Psoas muscle (tissue), 7 donors: ENCODE measurements at regions not wholly inside any gene's neighbourhood (a gene's known extent, or its start where the extent isn't known, plus 50 kb on each side); places are given as distances from the start of the nearest gene placed in this dataset.

Source experiments
- ATAC-seq, 4 donors: fragments of 200-7000 bp; cut with Tn5 transposase; one replicate each; pipeline ENCODE4 v1.9.1; 2020; ENCODE audit warnings: moderate library complexity in 3 of 4, mild to moderate bottlenecking in 2 of 4
- DNase-seq, 2 donors: peaks; one replicate each; pipeline ENCODE4 v3.0.0-alpha.2; 2020
- H3K27ac ChIP-seq: fragments of 200-600 bp; one replicate; pipeline ENCODE4 v1.8.0; 2022
- H3K27me3 ChIP-seq, 3 donors: fragments of 200-600 bp in 1 of 3; one replicate each; pipeline versions ENCODE4 v1.6.1 to v1.8.0; 2013 to 2022; ENCODE audit warnings: low read length in 2 of 3, mild to moderate bottlenecking in 2 of 3, moderate library complexity in 1 of 3; ENCODE audit not compliant: insufficient read depth in 3 of 3
- H3K36me3 ChIP-seq, 2 donors: fragments of 200-600 bp in 1 of 2; one replicate each; pipeline versions ENCODE4 v1.6.1 to v1.8.0; 2013 to 2022; ENCODE audit warnings: low read depth in 1 of 2, mild to moderate bottlenecking in 1 of 2, moderate library complexity in 1 of 2; ENCODE audit not compliant: insufficient read depth in 1 of 2
- H3K4me1 ChIP-seq: fragments of 200-600 bp; one replicate; pipeline ENCODE4 v1.8.0; 2022
- H3K4me3 ChIP-seq: fragments of 200-600 bp; one replicate; pipeline ENCODE4 v1.8.0; 2022; ENCODE audit warnings: mild to moderate bottlenecking
- H3K9me3 ChIP-seq: fragments of 200-600 bp; one replicate; pipeline ENCODE4 v1.8.0; 2022
- WGBS, 3 donors: extraction: QIAGEN DNeasy Blood & Tissue Kit; methylation state at CpG; one replicate each; pipeline versions ENCODE4 v1.1.6 to v1.1.7; 2013; 5-methylcytosine and 5-hydroxymethylcytosine counted together
- intact Hi-C, 2 donors: fragments of 100-400 bp; cut with DNase I; formaldehyde crosslinking; loops; one replicate each; pipeline versions ENCODE4 v1.11.0 to v1.14.2; 2022
- TF ChIP-seq, protein P1 (sequence below): fragments of 200-600 bp; IDR thresholded peaks from one replicate; pipeline ENCODE4 v1.8.0; 2022; ENCODE audit warnings: antibody characterized with exemption
- donor health status: healthy with polysubstance abuse.
- donor health status: DM: no; HTN: no; CAD: no; lungs with moderate emphysema.
- donor health status: Bipolar disorder and iron deficiency.
- donor health status: healthy.
- donor health status: DM: yes; HTN: yes; CAD: no.
- donor health status: DM: no; HTN: no; CAD: no.
- donor health status: DM: yes; HTN: yes; CAD: no.

DNA sequence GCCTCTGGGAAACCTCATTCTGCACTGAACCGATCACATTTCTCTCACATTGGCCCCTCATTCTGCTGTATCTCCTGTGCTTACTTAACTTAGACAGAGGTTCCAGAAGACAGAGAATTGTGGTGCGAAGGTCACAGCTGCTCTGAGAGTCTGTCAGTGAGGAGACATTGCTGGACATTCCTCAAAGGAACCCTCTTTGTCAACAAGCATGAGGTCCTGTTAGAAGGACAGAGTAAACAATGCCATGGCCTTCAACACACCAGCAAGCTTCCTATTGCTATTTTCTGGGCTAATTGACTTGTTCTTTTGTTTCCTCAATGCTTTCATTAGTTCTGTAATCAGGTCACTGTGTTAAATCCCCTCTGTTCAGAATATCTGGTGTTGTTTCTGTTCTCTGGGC is 109.3 kb upstream of the FZD8 start:
- H3K4me3 ChIP-seq = no peak overlapping the region
- H3K27me3 ChIP-seq = peaks cover 0 to 3% (median 0%) of the 10 kb centered on the region in 3 donors
- intact Hi-C loops = no loop called here
- TF ChIP-seq, protein P1, sequence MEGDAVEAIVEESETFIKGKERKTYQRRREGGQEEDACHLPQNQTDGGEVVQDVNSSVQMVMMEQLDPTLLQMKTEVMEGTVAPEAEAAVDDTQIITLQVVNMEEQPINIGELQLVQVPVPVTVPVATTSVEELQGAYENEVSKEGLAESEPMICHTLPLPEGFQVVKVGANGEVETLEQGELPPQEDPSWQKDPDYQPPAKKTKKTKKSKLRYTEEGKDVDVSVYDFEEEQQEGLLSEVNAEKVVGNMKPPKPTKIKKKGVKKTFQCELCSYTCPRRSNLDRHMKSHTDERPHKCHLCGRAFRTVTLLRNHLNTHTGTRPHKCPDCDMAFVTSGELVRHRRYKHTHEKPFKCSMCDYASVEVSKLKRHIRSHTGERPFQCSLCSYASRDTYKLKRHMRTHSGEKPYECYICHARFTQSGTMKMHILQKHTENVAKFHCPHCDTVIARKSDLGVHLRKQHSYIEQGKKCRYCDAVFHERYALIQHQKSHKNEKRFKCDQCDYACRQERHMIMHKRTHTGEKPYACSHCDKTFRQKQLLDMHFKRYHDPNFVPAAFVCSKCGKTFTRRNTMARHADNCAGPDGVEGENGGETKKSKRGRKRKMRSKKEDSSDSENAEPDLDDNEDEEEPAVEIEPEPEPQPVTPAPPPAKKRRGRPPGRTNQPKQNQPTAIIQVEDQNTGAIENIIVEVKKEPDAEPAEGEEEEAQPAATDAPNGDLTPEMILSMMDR = no peak
- no peak overlapping the region for H3K27ac ChIP-seq
- WGBS, 3 donors = 65 to 81% (median 73%) methylated on average over 2 of the region's 2 CpGs
- H3K4me1 ChIP-seq = no peaks in the 10 kb centered on the region
- DNase-seq = no peak
- no peak for ATAC-seq
- H3K9me3 ChIP-seq = no peaks in the 10 kb centered on the region
- no peaks in the 10 kb centered on the region for H3K36me3 ChIP-seq

GRCh38 chr10:35749230-35749629 is 107.1 kb upstream of the FZD8 start:
- H3K27me3 ChIP-seq = peaks cover 0 to 3% (median 0%) of the 10 kb centered on the region in 3 donors
- no peak overlapping the region for H3K27ac ChIP-seq
- WGBS, 3 donors = 94 to 96% (median 96%) methylated on average over 6 of the region's 6 CpGs
- ATAC-seq (no peak), DNase-seq (no peak)
- no peaks in the 10 kb centered on the region for H3K9me3 ChIP-seq
- no peak overlapping the region for H3K4me3 ChIP-seq
- intact Hi-C loops = no loop called here
- H3K36me3 ChIP-seq = no peaks in the 10 kb centered on the region
- TF ChIP-seq, protein P1 = no peak
- no peaks in the 10 kb centered on the region for H3K4me1 ChIP-seq

- Histone ChIP-seq H3K27me3 (peaks cover 0 to 3% (median 0%) of the 10 kb centered on the region in 3 donors), H3K4me1 (no peaks in the 10 kb centered on the region), H3K4me3 (no peak overlapping the region), H3K9me3 (no peaks in the 10 kb centered on the region), H3K36me3 (no peaks in the 10 kb centered on the region), H3K27ac (no peak overlapping the region)
- TF ChIP-seq, protein P1 = no peak
- no peak for ATAC-seq
- intact Hi-C loops = no loop called here
- WGBS, 3 donors = 75 to 76% (median 75%) methylated on average over 4 of the region's 4 CpGs
- no peak for DNase-seq
Observed at GRCh38 chr10:35745617-35746403, 103.7 kb upstream of the FZD8 start.

DNA sequence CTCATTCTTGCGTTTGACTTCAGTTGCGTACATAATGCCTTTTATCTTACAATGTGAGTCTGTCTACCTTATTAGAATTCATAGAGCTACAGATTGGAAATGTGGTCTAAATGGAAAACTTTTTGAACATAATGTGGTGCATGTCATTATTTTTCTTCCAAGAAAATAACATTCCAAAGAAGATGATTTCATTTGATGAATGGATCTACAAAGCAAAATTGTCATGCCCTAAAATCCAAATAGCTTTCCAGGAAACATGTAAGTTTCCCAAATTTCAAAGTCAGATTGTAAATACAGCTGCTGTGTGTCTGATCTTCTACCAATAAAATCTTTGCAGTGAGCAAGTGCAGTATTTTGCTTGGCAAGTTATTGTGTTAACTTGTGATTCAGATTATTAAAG is 101.8 kb upstream of the FZD8 start:
- TF ChIP-seq, protein P1 = no peak

GRCh38 chr10:35743351-35743750 is 101.3 kb upstream of the FZD8 start:
- Histone ChIP-seq H3K36me3 (no peaks in the 10 kb centered on the region), H3K27me3 (peaks cover 0 to 3% (median 0%) of the 10 kb centered on the region in 3 donors), H3K4me3 (no peak overlapping the region), H3K9me3 (no peaks in the 10 kb centered on the region), H3K4me1 (no peaks in the 10 kb centered on the region), H3K27ac (no peak overlapping the region)
- DNase-seq (no peak), ATAC-seq (no peak)
- intact Hi-C loops = no loop called here
- TF ChIP-seq, protein P1 = no peak

More for the DNA sequence above, 101.8 kb upstream of the FZD8 start:
- Histone ChIP-seq H3K4me1 (no peaks in the 10 kb centered on the region), H3K36me3 (no peaks in the 10 kb centered on the region), H3K4me3 (no peak overlapping the region), H3K9me3 (no peaks in the 10 kb centered on the region), H3K27me3 (peaks cover 0 to 3% (median 0%) of the 10 kb centered on the region in 3 donors), H3K27ac (no peak overlapping the region)
- DNase-seq (no peak), ATAC-seq (no peak)
- WGBS, 3 donors = 60 to 74% (median 71%) methylated on average over 2 of the region's 2 CpGs
- intact Hi-C loops = no loop called here
